SK-N-SH treated with all-trans-retinoic acid at 6 μM for 48 hours (cell line): ENCODE measurements at regions not wholly inside any gene's neighbourhood (a gene's known extent, or its start where the extent isn't known, plus 50 kb on each side); places are given as distances from the start of the nearest gene placed in this dataset.

ENCODE experiments used
- ATAC-seq: fragments of 200-7000 bp; cut with Tn5 transposase; 3 replicates; pipeline ENCODE4 v1.9.1; 2020; ENCODE audit warnings: mild to moderate bottlenecking, moderate library complexity
- ARNTL ChIP-seq: fragments of 450-650 bp; formaldehyde crosslinking; IDR thresholded peaks from 2 replicates; pipeline ENCODE4 v1.5.0; 2020; ENCODE audit warnings: low read depth, mild to moderate bottlenecking, moderate library complexity, borderline replicate concordance
- BACH2 ChIP-seq: fragments of 250-450 bp; sonication (Bioruptor Pico); IDR thresholded peaks from 2 replicates; pipeline ENCODE4 v1.9.0; 2021; ENCODE audit warnings: mild to moderate bottlenecking, borderline replicate concordance
- CREB5 ChIP-seq: fragments of 250-450 bp; sonication (Bioruptor Pico); IDR thresholded peaks from 2 replicates; pipeline ENCODE4 v1.5.1; 2020; ENCODE audit warnings: low read depth, mild to moderate bottlenecking, moderate library complexity
- ESRRG ChIP-seq: fragments of 250-450 bp; sonication (Bioruptor Pico); IDR thresholded peaks from 2 replicates; pipeline ENCODE4 v1.6.1; 2021; ENCODE audit warnings: mild to moderate bottlenecking
- GLIS3 ChIP-seq: fragments of 250-450 bp; sonication (Bioruptor Pico); IDR thresholded peaks from 2 replicates; pipeline ENCODE4 v1.5.0; 2020; ENCODE audit warnings: mild to moderate bottlenecking, moderate library complexity
- ISL1 ChIP-seq: fragments of 250-450 bp; sonication (Bioruptor Pico); IDR thresholded peaks from 2 replicates; pipeline ENCODE4 v2.1.2; 2022; ENCODE audit warnings: mild to moderate bottlenecking, moderate library complexity
- OSR1 ChIP-seq: fragments of 250-450 bp; sonication (Bioruptor Pico); IDR thresholded peaks from 2 replicates; pipeline ENCODE4 v1.8.0; 2022; ENCODE audit warnings: moderate library complexity, mild to moderate bottlenecking, inconsistent platforms
- PATZ1 ChIP-seq: fragments of 250-450 bp; sonication (Bioruptor Pico); IDR thresholded peaks from 2 replicates; pipeline ENCODE4 v1.8.0; 2020; ENCODE audit warnings: mild to moderate bottlenecking, moderate library complexity, borderline replicate concordance
- POU6F1 ChIP-seq: fragments of 250-450 bp; sonication (Bioruptor Pico); IDR thresholded peaks from 2 replicates; pipeline ENCODE4 v1.8.0; 2021; ENCODE audit warnings: low read depth, mild to moderate bottlenecking, moderate library complexity, borderline replicate concordance
- RARB ChIP-seq: fragments of 250-450 bp; sonication (Bioruptor Pico); IDR thresholded peaks from 2 replicates; pipeline ENCODE4 v1.8.0; 2021; ENCODE audit warnings: mild to moderate bottlenecking, moderate library complexity
- SNAI2 ChIP-seq: fragments of 250-450 bp; sonication (Bioruptor Pico); IDR thresholded peaks from 2 replicates; pipeline ENCODE4 v1.5.0; 2020; ENCODE audit warnings: mild to moderate bottlenecking, moderate library complexity
- TCF4 ChIP-seq: fragments of 250-450 bp; sonication (Bioruptor Pico); IDR thresholded peaks from 2 replicates; pipeline ENCODE4 v1.8.0; 2021; ENCODE audit warnings: mild to moderate bottlenecking, moderate library complexity, borderline replicate concordance
- TOX ChIP-seq: fragments of 250-450 bp; sonication (Bioruptor Pico); IDR thresholded peaks from 2 replicates; pipeline ENCODE4 v1.8.0; 2021; ENCODE audit warnings: mild to moderate bottlenecking, moderate library complexity, borderline replicate concordance
- TSHZ2 ChIP-seq: fragments of 250-450 bp; sonication (Bioruptor Pico); IDR thresholded peaks from 2 replicates; pipeline ENCODE4 v1.5.0; 2020; ENCODE audit warnings: mild to moderate bottlenecking, moderate library complexity
- ZC3H10 ChIP-seq: fragments of 250-450 bp; sonication (Bioruptor Pico); IDR thresholded peaks from 2 replicates; pipeline ENCODE4 v1.5.1; 2021; ENCODE audit warnings: mild to moderate bottlenecking, moderate library complexity
- ZFP30 ChIP-seq: fragments of 450-650 bp; formaldehyde crosslinking; IDR thresholded peaks from 2 replicates; pipeline ENCODE4 v1.5.0; 2022; ENCODE audit warnings: mild to moderate bottlenecking, moderate library complexity
- ZNF70 ChIP-seq: fragments of 450-650 bp; formaldehyde crosslinking; IDR thresholded peaks from 2 replicates; pipeline ENCODE4 v1.5.0; 2020; ENCODE audit warnings: mild to moderate bottlenecking, moderate library complexity
- ZNF8 ChIP-seq: fragments of 450-650 bp; formaldehyde crosslinking; IDR thresholded peaks from 2 replicates; pipeline ENCODE4 v1.5.0; 2020; ENCODE audit warnings: mild to moderate bottlenecking, moderate library complexity

GRCh38 chr12:30010071-30011052, 226.6 kb upstream of the TMTC1 start:
- no peak for TF ChIP-seq ZC3H10 (CRISPR knock-in tag)
- no peak for TF ChIP-seq ZNF8 (CRISPR knock-in tag)
- TF ChIP-seq ISL1 (CRISPR knock-in tag) = peak; percentile 70
- no peak for TF ChIP-seq SNAI2 (CRISPR knock-in tag)
- no peak for ATAC-seq

GRCh38 chr12:30006021-30006420, 222.3 kb upstream of the TMTC1 start:
- TF ChIP-seq GLIS3 (CRISPR knock-in tag) (no peak), CREB5 (CRISPR knock-in tag) (no peak), ZC3H10 (CRISPR knock-in tag) (no peak), ARNTL (CRISPR knock-in tag) (no peak), OSR1 (CRISPR knock-in tag) (no peak), TCF4 (CRISPR knock-in tag) (no peak), ZFP30 (CRISPR knock-in tag) (no peak), ZNF70 (CRISPR knock-in tag) (no peak), TOX (CRISPR knock-in tag) (no peak), SNAI2 (CRISPR knock-in tag) (no peak)
- no peak for ATAC-seq

- no peak for ATAC-seq
- TF ChIP-seq BACH2 (no peak), TCF4 (CRISPR knock-in tag) (no peak), ZC3H10 (CRISPR knock-in tag) (no peak), ZFP30 (CRISPR knock-in tag) (no peak), ZNF8 (CRISPR knock-in tag) (no peak), PATZ1 (CRISPR knock-in tag) (no peak), POU6F1 (CRISPR knock-in tag) (no peak), CREB5 (CRISPR knock-in tag) (no peak), RARB (CRISPR knock-in tag) (no peak)
Measured at GRCh38 chr12:30003321-30003720, 219.6 kb upstream of the TMTC1 start.

- ATAC-seq = no peak
- no peak for TF ChIP-seq ESRRG (CRISPR knock-in tag)
- no peak for TF ChIP-seq TSHZ2 (CRISPR knock-in tag)
- no peak for TF ChIP-seq BACH2
- TF ChIP-seq ZC3H10 (CRISPR knock-in tag) = no peak
- TF ChIP-seq ZFP30 (CRISPR knock-in tag) = no peak
Measured at GRCh38 chr12:30002677-30003076, 218.9 kb upstream of the TMTC1 start.
